PC-9 (cell line): ENCODE measurements at regions not wholly inside any gene's neighbourhood (a gene's known extent, or its start where the extent isn't known, plus 50 kb on each side); places are given as distances from the start of the nearest gene placed in this dataset.

Experiments
- BruUV-seq: library from RNA; stranded (reverse); fragments of 400-500 nt; replicated peaks from 2 replicates; lab custom pipeline; 2021; lab: Mats Ljungman, UMichigan
- CTCF ChIA-PET: fragments of 300-600 bp; sonication (Branson Sonifier 250); formaldehyde crosslinking; loops from one replicate; lab custom pipeline; 2022; ENCODE audit warnings: antibody characterized with exemption; lab: Charles Lee
- POLR2A ChIA-PET: fragments of 300-600 bp; sonication (Branson Sonifier 250); formaldehyde crosslinking; loops from one replicate; lab custom pipeline; 2022; ENCODE audit warnings: antibody characterized with exemption; ENCODE audit not compliant: unreplicated experiment; lab: Charles Lee
- DNase-seq, 2 experiments: peaks; one replicate each; pipeline versions ENCODE4 v3.0.0 to v3.0.0-alpha.2; 2015 to 2022; ENCODE audit warnings: mixed read lengths in 1 of 2
- H2AFZ ChIP-seq: fragments of 200-600 bp; sonication (generic); 2 replicates; pipeline ENCODE4 v1.8.1; 2017; ENCODE audit warnings: antibody characterized with exemption
- H3F3A ChIP-seq: fragments of 200-600 bp; sonication (generic); 2 replicates; pipeline ENCODE4 v1.8.1; 2017; ENCODE audit warnings: antibody characterized with exemption, mild to moderate bottlenecking, low read depth; ENCODE audit not compliant: insufficient read depth
- H3K27ac ChIP-seq: fragments of 200-600 bp; sonication (generic); 2 replicates; pipeline ENCODE4 v1.6.1; 2016; ENCODE audit warnings: mixed run types
- H3K27me3 ChIP-seq: fragments of 200-600 bp; sonication (generic); 2 replicates; pipeline ENCODE4 v1.6.1; 2016; ENCODE audit warnings: low read depth, mixed run types; ENCODE audit not compliant: insufficient read depth
- H3K36me3 ChIP-seq: fragments of 200-600 bp; sonication (generic); 2 replicates; pipeline ENCODE4 v1.6.1; 2016; ENCODE audit warnings: low read depth, mixed run types
- H3K4me1 ChIP-seq: fragments of 200-600 bp; sonication (generic); replicated peaks from 2 replicates; pipeline ENCODE4 v1.6.1; 2016; ENCODE audit warnings: mixed run types; ENCODE audit not compliant: insufficient read depth
- H3K4me2 ChIP-seq: fragments of 200-600 bp; sonication (generic); 2 replicates; pipeline ENCODE4 v1.6.1; 2017; ENCODE audit warnings: mixed run types
- H3K4me3 ChIP-seq: fragments of 200-600 bp; sonication (generic); 2 replicates; pipeline ENCODE4 v1.6.1; 2016; ENCODE audit warnings: mixed run types
- H3K79me2 ChIP-seq: fragments of 200-600 bp; sonication (generic); 2 replicates; pipeline ENCODE4 v1.6.1; 2017; ENCODE audit warnings: low read depth, mixed run types
- H3K9me2 ChIP-seq: fragments of 200-600 bp; sonication (generic); 2 replicates; pipeline ENCODE4 v1.8.1; 2017; ENCODE audit warnings: mild to moderate bottlenecking; ENCODE audit not compliant: insufficient read depth
- H3K9me3 ChIP-seq: fragments of 200-600 bp; sonication (generic); 2 replicates; pipeline ENCODE4 v1.8.1; 2016; ENCODE audit warnings: low read depth; ENCODE audit not compliant: insufficient read depth
- H4K20me1 ChIP-seq: fragments of 200-600 bp; sonication (generic); 2 replicates; pipeline ENCODE4 v1.8.1; 2017; ENCODE audit not compliant: insufficient read depth
- EZH2 ChIP-seq: fragments of 200-600 bp; sonication (generic); IDR thresholded peaks from 2 replicates; pipeline ENCODE4 v1.8.0; 2017; ENCODE audit warnings: antibody characterized with exemption, low read depth
- intact Hi-C: fragments of 100-400 bp; cut with micrococcal nuclease; formaldehyde crosslinking; loops from one replicate; pipeline ENCODE4 v1.10.0; 2022; ENCODE audit not compliant: unreplicated experiment
- TF ChIP-seq, protein P1 (sequence below): fragments of 200-600 bp; sonication (generic); conservative IDR thresholded peaks from 2 replicates; pipeline ENCODE4 v1.6.1; 2017; ENCODE audit warnings: mixed run types, antibody characterized with exemption, mild to moderate bottlenecking, moderate library complexity

DNA sequence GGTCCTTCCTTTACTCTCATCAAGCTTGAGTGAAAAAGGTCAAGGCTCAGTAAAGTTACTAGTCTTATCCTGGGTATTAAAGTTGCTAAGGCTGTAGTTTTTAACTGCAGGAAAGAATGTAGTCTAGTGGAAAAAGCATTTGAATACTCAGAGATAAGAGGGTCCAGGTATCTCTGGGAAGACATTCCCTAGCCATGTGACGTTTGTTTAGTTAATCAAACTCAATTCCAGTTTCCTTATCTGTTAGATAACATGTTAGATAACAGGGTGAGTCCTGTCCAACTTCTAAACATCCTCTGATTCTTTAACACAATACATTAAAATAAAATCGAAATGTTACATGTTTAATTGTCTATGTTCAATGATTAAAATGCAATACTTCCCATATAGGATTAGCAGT, 720.7 kb upstream of the LMO3 start:
- intact Hi-C loops, result no loop called here
- H3K36me3 ChIP-seq, result no peaks in the 10 kb centered on the region
- no peaks in the 10 kb centered on the region for H4K20me1 ChIP-seq
- CTCF ChIA-PET, result no interaction called here
- no TSS peak for BruUV-seq
- no peak overlapping the region for H3K4me2 ChIP-seq
- H3K79me2 ChIP-seq, result no peaks in the 10 kb centered on the region
- TF ChIP-seq, protein P1, sequence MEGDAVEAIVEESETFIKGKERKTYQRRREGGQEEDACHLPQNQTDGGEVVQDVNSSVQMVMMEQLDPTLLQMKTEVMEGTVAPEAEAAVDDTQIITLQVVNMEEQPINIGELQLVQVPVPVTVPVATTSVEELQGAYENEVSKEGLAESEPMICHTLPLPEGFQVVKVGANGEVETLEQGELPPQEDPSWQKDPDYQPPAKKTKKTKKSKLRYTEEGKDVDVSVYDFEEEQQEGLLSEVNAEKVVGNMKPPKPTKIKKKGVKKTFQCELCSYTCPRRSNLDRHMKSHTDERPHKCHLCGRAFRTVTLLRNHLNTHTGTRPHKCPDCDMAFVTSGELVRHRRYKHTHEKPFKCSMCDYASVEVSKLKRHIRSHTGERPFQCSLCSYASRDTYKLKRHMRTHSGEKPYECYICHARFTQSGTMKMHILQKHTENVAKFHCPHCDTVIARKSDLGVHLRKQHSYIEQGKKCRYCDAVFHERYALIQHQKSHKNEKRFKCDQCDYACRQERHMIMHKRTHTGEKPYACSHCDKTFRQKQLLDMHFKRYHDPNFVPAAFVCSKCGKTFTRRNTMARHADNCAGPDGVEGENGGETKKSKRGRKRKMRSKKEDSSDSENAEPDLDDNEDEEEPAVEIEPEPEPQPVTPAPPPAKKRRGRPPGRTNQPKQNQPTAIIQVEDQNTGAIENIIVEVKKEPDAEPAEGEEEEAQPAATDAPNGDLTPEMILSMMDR, result no peak
- TF ChIP-seq EZH2, result no peak
- POLR2A ChIA-PET, result no interaction called here
- no peaks in the 10 kb centered on the region; the same call in 1 of the 2 replicates for H3K9me3 ChIP-seq
- no peaks in the 10 kb centered on the region for H3F3A ChIP-seq
- H3K27ac ChIP-seq, result no peak overlapping the region
- H3K9me2 ChIP-seq, result no peaks in the 10 kb centered on the region
- DNase-seq, result no peak
- no peak overlapping the region for H3K4me3 ChIP-seq
- no peaks in the 10 kb centered on the region for H3K4me1 ChIP-seq
- no peaks in the 10 kb centered on the region for H3K27me3 ChIP-seq
- H2AFZ ChIP-seq, result no peak overlapping the region

DNA sequence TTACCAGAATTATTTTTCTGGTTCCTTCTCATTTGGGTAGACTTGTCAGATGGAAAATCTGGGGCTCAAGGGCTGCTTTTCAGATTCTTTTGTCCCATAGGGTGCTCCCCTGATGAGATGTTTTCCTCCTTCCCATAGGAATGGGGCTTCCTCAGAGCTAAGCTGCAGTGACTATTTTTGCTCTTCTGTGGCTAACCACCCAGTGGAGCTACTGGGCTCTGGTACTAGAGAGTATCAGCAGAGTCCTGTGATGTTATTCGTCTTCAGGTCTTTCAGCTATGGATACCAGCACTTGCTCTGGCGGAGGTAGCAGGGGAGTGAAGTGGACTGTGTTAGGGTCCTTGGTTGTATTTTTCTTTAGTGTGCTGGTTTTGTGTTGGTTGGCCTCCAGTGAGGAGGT, 716.1 kb upstream of the LMO3 start:
- Histone ChIP-seq H3K27ac (no peak overlapping the region), H3K27me3 (no peaks in the 10 kb centered on the region), H3K4me2 (no peak overlapping the region), H3K9me3 (no peaks in the 10 kb centered on the region), H4K20me1 (no peaks in the 10 kb centered on the region), H2AFZ (no peak overlapping the region), H3K9me2 (no peaks in the 10 kb centered on the region), H3K4me3 (no peak overlapping the region), H3F3A (no peaks in the 10 kb centered on the region), H3K4me1 (no peaks in the 10 kb centered on the region), H3K36me3 (no peaks in the 10 kb centered on the region), H3K79me2 (no peaks in the 10 kb centered on the region)
- no peak for TF ChIP-seq EZH2
- TF ChIP-seq, protein P1, result no peak
- ChIA-PET POLR2A (no interaction called here), CTCF (no interaction called here)
- intact Hi-C loops, result no loop called here
- no peak for DNase-seq
- BruUV-seq, result no TSS peak

DNA sequence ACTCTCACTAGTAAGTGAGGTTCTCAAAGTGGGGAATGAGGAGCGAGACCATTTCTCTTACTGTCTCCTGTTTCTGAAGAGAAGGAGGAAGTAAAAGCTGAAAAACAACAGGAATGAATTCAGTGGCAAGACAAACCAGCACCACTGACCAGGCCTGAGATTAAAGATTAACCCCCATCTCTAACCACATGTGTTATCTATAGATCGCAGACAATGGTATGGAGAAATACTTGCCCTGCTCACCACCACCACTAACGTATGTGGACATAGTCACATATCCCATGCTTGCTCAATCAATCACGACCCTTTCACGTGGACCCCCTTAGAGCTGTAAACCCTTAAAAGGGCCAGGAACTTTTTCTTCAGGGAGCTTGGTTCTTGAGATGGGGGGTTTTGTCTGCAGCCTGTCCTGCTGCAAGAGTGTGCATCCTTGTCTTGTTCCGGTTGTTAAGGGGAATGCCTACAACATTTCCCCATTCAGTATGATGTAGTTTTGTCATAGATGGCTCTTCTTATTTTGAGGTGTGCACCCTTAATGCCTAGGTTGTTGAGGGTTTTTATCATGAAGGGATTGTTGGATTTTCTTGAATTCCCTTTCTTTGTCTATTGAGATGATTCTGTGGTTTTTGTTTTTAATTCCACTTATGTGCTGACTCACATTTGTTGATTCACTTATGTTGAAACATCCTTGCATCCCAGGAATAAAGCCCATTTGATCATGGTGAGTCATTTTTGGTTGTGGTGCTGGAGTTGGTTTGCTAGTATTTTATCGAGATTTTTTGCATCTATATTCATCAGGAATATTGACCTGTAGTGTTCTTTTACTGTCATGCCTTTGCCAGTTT, 698.8 kb upstream of the LMO3 start:
- Histone ChIP-seq H3K9me3 (peaks cover 6% of the 10 kb centered on the region; the same call in 1 of the 2 replicates), H2AFZ (no peak overlapping the region), H3K4me1 (no peaks in the 10 kb centered on the region), H3K27me3 (no peaks in the 10 kb centered on the region), H4K20me1 (no peaks in the 10 kb centered on the region), H3K4me3 (no peak overlapping the region), H3K36me3 (no peaks in the 10 kb centered on the region), H3K79me2 (no peaks in the 10 kb centered on the region), H3K9me2 (no peaks in the 10 kb centered on the region), H3F3A (no peaks in the 10 kb centered on the region), H3K4me2 (no peak overlapping the region), H3K27ac (no peak overlapping the region)
- BruUV-seq, result no TSS peak
- ChIA-PET POLR2A (no interaction called here), CTCF (no interaction called here)
- DNase-seq, result no peak
- intact Hi-C loops, result no loop called here
- TF ChIP-seq, protein P1, result no peak
- no peak for TF ChIP-seq EZH2
